ENCODE measurements at regions not wholly inside any gene's neighbourhood (a gene's known extent, or its start where the extent isn't known, plus 50 kb on each side); places are given as distances from the start of the nearest gene placed in this dataset.

DNA sequence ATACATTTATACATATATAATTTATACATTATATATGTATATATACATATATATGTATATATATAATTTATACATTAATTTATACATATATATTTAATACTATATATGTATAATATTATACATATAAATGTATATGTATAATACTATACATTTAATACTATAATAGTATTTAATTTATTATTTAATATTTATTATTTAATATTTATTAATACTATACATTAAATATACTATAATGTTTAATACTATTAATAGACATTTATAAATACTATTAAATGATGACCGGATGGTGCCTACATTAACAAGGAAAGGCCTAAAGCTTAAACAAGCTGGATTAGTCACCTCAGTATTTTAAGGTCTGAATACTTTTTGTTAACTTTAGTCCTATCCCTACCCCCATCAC, 145.9 kb upstream of the HTR1E start:
- no peak for TF ChIP-seq FOXM1 (IDR thresholded peaks at IDR 0.05; ENCODE audit: borderline replicate concordance)
- TF ChIP-seq LEF1 (IDR thresholded peaks at IDR 0.05; ENCODE audit: borderline replicate concordance), result no peak
- no peak for TF ChIP-seq ZNF384 (IDR thresholded peaks at IDR 0.05)
- no peak for TF ChIP-seq FOXK2 (IDR thresholded peaks at IDR 0.05)
- TF ChIP-seq SP1 (IDR thresholded peaks at IDR 0.05), result no peak
- no peak for TF ChIP-seq BHLHE40 (IDR thresholded peaks at IDR 0.05; ENCODE audit: borderline replicate concordance)
- TF ChIP-seq HDGF (IDR thresholded peaks at IDR 0.05; ENCODE audit: borderline replicate concordance), result no peak

Data from HEK293T (cell line).